Hematopoietic multipotent progenitor cell treated with erythropoietin and hydrocortisone succinate and interleukin-3 and kit ligand, for 15 days (in vitro differentiated cells): ENCODE measurements at regions not wholly inside any gene's neighbourhood (a gene's known extent, or its start where the extent isn't known, plus 50 kb on each side); places are given as distances from the start of the nearest gene placed in this dataset.
"Not testable (repeated sequence)": the region's sequence is repeated elsewhere in the genome, so short reads cannot be mapped to it uniquely, and the experiment has no call there.

Experiments
- DNase-seq: peaks from one replicate; pipeline ENCODE4 v3.0.0-alpha.2; 2015; ENCODE audit warnings: low spot score

DNA sequence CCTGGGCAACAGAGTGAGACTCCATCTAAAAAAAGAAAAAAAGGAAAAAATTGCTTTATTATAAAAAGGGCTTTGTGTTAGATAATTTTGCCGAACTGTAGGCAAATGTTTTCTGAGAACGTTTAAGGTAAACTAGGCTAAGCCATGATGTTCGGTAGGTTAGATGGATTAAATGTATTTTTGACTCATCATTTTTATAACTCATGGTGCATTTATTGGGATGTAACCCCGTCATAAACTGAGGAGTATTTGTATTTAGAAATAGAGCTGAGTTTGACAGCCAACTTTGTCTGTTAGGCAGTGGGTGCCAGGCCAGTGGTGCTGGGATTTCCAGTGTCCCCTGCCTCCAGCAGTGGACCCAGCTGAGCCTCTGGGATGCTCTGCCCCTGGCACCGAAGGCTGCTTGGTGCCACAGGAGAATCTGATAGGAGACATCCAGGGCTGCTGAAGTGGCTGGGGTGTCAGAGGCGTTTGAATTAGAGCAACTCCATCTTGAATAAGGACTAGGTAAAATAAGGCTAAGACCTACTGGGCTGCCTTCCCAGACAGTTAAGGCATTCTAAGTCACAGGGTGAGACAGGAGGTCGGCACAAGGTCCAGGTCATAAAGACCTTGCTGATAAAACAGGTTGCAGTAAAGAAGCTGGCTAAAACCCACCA, 114.9 kb upstream of the EEPD1 start:
- DNase-seq = no peak

DNA sequence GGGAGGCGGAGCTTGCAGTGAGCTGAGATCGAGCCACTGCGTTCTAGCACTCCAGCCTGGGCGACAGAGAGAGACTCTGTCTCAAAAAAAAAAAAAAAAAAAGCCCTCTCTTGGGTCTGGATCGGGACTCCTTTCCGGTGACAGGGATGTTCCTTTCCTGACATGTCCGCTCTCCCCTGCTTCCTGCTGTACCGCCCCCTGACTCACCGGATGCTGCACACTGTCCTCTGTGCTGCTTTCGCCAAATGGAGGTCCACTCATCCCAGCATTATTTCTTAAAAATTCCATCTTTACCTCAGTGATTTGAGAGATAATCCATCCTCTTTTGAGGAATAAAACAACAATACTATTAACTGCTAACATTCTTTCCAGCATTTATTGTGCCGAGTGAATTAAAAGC, 113.8 kb upstream of the EEPD1 start:
- no peak for DNase-seq

DNA sequence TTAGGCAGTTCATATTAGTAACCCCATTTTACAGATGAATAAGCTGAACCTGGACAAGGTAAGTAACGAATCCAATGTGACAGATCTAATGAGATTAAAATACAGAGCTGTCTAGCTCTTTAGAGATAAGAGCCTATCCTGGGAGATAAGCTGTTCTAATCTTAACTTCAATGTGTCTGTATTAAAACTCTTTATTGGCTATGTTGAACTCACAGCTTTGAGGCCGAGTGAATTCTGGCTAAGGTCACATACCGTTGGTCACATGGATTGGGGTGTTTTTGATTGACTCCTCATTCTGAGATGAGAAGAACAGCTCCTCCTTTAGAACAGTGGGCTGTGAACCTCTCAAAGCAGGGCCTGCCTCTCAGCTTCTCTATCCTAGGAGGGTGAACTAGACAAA, 113.4 kb upstream of the EEPD1 start:
- no peak for DNase-seq

DNA sequence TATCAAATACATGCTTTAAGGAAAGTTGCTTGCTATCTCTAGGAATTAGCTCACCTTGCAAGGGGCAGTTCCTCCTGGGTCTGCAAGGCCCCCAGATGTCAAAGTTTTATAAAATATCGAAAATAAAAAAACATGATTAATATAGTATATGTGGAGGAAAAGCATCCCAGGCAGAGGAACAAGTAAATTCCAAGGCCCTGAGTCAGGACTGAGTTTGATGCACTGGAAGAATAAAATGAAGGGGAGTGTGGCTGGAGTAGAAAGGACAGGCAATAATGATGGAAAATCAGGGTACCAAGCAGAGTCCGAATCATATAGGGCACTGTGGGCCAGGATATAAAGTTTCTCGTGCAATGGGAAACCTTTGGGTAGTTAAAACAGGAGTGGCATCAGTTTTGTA, 112.4 kb upstream of the EEPD1 start:
- DNase-seq = no peak

DNA sequence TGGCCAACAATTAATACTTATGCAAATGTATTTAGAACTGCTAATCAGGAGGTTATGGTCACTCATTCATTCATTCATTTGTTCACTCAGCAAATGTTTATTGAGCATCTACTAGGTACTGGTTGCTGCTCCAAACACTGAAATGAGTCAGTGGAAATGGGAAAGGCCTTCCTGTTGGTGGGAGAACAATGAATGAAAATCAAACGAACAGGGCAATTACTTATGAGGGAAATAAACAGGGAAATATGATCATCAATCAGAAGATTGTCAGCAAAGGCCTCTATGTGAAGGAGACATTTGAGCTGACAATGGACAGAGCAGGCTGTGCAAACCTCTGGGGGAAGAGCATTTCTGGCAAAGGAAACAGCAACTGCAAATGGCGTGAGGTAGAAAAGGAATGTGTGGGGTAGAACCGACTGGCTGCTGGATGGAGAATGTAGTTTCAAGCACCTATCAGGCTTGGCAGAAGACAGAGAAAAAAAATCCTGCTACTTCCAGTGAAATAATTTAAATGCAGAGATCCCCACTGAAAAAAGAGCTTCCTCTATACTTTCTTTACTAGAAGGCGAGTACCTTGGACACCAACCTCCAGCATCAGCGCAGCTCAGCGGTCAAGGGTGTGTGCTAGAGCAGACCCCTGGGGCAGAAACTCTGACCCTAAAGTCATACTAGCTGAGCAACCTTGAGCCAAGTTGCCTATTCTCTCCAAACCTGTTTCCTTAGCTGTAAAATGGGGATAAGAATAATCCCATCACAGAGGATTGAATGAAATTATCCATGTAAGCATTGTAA, 108.8 kb upstream of the EEPD1 start:
- no peak for DNase-seq

DNA sequence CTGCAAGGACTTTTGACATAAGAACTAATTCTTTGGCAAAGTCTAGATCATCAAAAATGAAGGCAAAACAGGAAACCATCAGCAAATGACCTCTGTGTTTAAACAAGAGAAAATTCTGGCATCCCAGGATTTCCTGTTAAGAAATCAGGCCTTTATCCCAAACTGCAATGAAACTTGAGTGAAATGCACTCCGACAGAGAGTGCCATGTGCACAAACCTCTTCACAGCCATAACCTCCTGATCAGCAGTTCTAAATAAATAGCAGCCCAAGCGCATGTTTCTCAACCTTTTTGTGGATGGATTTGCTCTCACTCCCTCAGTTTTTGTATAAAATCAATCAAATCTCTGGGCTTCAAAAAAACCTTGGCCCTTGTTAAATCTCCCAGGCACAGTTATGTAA, 107.7 kb upstream of the EEPD1 start:
- DNase-seq = no peak

DNA sequence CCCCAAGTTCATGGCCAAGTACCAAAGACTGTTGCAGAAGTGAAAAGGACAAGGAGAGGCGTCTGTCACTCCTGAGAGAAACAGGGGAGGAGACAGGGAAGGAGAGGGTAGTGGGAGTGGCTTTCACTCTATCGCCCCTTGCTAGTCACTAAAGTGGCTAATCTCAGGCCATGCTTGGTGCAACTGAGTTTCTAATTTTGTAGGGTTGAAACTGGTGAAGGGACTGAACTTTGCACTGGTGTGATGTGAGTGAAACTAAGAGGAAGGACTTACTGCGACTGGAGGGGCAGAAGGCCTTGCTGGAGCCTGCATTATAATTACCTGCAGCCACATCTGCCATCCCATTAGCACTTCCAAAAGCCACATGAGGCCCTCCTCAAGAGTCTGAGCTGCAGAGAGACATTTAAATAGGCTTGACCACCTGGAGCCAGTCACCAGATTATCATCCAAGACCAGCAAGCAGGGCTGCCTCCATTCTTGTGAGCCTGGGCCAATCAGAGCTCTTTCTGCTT, 107.2 kb upstream of the EEPD1 start:
- no peak for DNase-seq

DNA sequence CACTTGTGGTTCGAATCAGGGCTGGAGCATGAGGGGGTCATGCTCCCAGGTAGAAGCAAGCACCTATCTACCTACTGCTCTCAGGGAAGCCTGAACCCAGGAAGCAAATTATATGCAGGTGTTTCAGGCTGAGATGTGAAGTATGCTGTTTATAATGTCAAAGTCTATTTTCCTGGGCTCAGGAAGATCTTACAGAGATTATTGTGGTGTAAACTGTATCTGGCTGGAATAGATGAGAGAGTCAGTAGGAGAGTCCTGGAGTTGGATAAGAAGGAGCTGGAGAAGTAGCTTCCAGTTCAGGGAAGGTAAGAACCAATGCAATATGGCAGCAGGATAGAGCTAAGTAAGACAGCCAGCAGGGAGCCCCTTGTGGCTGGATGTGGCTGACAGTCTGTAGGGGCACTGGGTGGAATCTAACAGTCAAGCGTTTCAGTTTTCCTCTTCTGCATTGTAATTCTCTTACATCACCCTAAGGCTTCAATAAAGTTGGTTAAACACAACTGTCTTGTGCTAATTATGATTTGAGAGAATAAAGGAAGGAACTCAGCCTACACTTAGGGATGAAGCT, 105.9 kb upstream of the EEPD1 start:
- DNase-seq = no peak

DNA sequence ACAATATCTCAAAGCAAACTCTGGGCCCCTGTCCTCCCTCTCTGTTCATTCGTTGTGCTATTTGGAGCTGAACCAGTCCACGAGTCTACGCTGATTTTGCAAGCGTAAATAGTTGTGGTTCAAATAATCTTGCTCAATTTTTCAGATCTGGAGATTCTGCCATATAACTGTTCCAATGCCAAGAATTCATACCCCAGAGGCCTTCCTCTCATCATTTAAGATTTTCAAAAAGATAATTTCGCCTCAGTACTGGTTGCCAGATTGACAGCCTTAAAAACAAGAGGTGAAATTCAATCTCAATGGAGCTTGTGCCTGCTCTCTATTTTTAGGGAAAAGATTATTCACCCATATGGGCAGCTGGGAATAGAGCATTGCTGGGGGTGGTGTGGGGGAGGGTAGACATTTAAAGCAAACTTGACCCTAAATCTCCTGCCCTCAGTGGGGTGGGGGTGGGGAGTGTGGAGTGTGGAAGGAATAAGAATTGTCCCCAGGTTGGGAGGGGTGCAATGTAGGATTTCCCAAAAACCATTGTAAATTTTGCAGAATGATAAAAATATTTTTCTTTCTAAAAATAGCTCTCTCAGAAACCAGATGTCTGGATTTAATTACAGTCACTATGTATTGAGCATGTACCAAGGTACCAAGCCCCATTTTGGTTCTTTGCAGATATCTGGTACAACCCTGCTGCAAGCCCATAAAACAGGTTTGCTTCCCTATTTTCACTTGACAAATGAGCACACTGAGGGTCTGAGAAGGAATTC, 104.7 kb upstream of the EEPD1 start:
- DNase-seq = no peak

DNA sequence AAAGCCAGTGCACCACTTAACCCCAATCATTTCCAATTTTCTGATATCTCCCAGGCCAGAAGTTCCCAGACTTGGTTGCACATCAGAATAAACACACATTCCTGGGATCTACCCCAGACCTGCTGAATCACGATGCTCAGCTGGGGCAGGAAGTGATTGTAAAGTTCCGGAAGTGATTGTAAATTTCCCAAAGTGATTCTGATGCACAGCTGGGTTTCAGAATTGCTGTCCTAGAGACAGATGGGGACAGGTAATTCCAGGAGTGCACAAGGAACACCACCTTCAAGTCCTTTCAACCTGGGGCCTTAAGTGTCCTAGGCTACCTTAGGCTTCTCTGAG, 104.2 kb upstream of the EEPD1 start:
- DNase-seq = no peak

DNA sequence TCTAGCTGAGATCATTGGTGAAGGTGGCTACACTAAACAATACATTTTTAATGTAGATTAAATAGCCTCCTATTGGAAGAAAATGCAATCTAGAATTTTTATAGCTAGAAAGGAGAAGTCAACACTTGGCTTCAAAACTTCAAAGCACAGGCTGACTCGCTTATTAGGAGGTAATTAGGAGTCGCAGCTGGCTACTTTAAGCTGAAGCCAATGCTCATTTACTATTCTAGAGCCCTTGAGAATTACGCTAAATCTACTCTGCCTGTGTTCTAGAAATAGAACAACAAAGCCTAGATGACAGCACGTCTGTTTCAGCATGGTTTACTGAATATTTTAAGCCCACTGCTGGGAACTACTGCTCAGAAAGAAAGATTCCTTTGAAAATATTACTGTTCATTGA, 101.6 kb upstream of the EEPD1 start:
- no peak for DNase-seq

DNA sequence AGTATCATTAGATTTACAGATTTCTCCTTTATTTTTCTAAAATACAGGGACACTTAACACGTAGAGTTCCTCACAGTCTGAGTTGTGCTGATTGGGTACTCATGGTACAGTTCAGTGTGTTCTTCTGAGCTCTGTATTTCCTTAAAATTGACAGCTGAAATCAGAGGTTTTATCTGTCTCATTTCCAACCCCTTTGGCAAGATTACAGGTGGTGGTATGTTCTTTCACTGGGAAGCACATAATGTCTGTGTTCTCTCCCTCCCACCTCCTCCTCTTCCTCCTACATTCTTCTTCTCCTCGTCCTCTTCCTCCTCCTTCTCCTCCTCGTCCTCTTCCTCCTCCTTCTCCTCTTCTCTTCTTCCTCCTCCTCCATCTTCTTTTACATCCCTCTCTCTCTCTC, 99.5 kb upstream of the EEPD1 start:
- DNase-seq = no peak

DNA sequence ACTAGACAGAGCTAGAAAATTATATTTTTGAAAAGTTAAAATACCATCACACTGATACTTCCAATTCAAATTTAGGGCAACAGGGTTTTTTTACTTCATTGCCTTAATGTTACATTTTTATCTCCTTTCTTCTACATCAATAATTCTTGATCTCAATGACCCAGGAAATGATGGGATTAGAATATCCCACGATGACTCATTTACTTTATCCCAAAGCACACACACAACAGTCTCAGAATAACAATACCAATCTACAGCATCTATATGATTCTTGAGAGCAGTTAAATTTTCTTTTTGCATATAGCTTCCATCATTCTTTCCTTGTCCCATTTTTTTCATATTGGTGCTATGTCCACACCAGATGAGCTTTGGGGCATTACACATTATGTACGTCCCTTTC, 98.4 kb upstream of the EEPD1 start:
- no peak for DNase-seq

DNA sequence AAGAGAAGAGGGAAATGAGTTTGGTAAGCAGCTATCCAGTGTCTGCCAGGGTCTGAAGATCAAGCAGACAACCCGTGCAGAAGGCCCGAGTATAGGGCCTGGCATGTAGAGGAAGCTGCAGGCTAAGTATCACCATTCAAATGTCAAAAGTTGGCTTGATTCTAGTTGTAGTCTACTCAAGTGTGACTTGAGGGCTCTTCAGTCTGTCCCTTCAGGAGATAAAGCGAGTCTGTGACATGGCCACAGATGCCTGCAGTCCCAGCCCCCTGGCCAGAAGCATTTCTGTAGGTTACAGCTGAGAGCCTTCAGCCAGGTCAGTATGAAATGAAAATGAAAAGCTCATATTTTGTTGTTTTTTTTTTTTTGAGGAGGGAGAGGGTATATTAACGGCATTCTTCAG, 97.8 kb upstream of the EEPD1 start:
- DNase-seq = no peak

DNA sequence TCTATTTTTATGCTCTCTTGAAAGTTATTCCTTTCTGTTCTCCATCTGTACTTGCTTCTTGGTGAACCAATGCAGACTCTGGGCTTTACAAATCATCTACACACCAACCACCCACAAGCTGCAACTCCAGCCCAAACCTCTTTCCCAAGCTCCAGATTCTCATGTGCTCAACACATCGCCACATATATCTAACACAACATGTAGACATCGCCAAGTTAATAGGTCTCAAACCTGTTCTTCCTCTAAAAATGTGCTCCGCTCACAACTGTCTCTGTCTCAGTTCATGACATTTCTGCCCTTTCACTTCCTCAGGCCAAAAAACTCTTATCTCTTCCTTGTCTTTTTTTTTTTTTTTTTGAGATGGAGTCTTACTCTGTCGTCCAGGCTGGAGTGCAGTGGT, 95.7 kb upstream of the EEPD1 start:
- no peak for DNase-seq

DNA sequence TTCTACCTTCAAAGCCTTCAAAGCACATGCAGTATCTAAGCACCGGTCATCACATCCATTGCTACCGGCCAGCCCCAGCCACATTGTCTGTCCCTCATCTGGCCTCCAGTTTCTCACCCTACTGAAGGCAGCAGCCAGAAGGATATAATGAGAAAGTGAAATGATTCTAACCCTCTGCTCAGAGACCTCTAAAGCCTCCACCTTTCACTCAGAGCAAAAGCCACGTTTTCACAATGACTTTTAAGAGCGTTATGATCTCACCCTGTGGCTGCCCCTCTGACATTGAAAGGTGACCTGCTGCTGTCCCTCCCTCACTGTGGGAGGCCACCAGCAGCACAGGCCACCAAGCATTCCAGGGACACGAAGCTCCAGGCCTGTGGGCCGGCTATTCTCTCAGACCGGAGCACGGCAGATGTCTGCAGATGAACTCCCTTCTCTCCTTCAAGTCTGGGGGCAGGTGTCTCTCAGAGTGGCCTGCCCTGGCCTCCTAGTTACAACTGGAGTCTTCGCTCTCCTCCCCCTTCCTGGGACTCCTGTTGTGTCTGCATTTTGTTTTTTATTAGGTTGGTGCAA, 94.9 kb upstream of the EEPD1 start:
- no peak for DNase-seq

DNA sequence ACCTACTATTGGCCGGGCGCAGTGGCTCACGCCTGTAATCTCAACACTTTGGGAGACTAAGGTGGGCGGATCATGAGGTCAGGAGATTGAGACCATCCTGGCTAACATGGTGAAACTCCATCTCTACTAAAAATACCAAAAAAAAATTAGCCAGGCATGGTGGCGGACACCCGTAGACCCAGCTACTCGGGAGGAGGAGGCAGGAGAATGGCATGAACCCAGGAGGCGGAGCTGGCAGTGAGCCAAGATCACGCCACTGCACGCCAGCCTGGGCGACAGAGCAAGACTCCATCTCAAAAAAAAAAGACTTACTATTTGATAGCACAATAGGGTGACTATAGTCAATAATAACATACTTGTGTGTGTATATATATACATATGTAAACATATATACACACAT, 92.7 kb upstream of the EEPD1 start:
- not testable (repeated sequence) for DNase-seq

DNA sequence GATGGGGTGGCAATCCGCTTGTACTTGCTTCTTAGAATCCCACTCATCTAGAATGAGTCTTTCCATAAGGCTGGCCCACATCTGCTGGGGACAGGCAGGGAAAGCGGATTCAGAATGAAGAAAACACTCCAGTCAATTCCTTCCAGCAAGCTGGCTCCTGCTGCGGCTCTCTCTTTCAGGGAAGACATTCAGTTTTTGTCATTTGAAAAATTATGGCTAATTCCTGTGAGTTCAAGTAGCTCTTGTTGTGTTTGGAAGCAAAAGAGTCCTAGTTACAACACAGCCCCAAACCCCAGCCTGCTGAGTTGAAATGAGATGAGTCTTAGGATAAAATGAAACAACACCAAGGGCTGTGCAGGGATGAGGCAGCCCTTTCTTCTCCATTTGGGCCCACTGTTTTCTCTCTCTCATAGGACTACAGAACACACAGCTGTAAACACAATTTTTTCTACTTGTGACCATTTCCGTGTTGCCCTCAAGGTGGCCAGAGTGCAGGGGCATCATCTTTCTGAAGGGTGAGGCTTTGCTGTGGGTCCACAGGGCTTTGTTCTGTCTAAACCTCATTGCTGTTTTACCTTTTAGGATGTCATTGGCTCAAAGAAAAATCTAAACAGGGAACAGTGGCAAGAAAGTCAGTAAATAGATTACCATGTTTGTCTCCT, 90.8 kb upstream of the EEPD1 start:
- no peak for DNase-seq

DNA sequence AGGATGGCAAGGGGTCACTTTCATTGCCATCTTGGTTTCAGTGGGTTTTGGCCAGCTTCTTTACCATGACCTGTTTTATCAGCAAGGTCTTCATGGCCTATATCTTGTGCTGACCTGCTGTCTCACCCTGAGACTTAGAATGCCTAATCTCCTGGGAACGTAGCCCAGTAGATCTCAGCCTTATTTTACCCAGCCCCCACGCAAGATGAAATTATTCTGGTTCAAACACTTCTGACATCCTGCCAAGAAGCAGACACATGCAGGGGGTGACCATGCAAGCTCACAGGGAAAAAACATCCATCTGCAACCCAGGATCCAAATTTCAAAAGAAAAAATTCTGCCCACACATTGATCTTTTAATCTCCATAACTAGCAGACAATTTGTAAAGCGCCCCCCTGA, 88.4 kb upstream of the EEPD1 start:
- DNase-seq = no peak

DNA sequence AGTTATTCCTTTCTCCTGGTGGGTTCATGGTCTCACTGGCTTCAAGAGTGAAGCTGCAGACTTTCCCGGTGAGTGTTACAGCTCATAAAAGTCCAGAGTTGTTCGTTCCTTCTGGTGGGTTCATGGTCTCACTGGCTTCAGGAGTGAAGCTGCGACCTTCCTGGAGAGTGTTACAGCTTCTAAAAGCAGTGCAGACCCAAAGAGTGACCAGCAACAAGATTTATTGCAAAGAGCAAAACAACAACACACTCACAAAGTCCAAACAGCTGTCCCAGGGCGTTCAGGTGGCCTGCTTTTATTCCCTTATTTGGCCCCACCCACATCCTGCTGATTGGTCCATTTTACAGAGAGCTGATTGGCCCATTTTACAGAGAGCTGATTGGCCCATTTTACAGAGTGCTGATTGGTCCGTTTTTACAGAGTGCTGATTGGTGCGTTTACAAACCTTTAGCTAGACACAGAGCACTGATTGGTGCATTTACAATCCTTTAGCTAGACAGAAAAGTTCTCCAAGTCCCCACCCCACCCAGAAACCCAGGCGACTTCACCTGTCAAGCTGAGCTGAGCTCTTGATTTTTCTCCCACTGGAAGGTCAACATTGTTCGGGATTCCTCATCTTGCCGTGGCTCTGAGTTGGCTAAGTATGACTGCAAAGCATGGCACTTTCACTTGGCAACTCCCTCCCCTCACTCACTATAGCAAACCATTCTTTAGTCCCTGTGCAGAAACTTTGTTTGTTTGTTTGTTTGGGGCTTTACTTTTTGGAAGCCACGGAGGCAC, 87.3 kb upstream of the EEPD1 start:
- not testable (repeated sequence) for DNase-seq

DNA sequence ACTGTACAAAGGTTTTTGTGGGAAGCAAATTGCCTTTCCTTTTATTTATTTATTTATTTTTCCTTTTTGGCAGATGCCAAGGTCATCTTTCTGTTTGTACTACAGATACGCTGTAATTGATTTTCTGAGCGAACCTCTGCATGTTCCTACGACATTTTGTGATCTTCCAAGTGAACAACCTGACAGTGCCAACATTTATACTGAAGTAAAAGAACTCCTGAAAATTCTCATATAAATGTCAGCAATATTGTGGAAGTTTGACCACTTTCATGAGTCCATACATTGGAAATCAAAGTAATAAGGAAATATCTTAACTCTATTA, 86.8 kb upstream of the EEPD1 start:
- no peak for DNase-seq
